ENCODE measurements at regions not wholly inside any gene's neighbourhood (a gene's known extent, or its start where the extent isn't known, plus 50 kb on each side); places are given as distances from the start of the nearest gene placed in this dataset.

DNA sequence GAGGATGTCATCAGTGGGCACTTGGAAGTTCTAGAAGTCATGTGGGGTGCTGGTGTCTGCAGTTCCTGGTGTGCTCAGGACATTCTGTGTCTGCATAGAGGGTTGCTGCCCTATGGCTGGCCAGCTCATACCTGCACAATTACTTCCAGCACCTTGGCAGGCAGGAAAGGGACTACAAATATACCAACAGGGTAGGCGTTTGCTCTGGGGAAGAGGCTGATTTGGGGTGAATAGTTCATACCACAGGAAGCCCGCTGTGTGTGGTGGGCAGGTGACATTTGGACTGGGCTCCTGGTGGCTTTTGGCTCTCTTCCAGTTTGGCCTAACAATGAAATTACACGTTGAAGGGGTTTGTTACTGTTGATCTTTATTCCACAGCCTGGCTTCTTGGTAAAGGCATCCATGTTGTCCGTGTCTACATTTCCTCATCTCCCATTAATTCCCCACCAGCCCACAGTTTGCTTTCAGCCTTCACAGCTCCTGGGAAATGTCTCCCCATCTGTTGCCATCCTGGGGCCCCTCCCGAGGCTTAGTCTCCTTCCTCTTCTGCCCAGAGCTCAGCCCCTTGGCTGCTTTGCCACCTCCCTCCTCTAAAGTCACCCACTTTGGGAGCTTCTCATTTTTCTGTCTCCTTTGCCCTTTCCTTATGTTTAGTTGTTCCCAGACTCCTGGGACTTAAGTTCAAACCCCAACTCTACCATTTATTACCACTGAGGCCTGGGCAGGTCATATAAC is 88.1 kb downstream of the RSPH3 start:
- DNase-seq (ENCODE audit: low read depth), result no peak

GRCh38 chr6:158910484-158911440 is 89.2 kb downstream of the RSPH3 start:
- H3K4me3 ChIP-seq (ENCODE audit: low read depth, low read length), result no peak overlapping the region
- TF ChIP-seq POLR2A (IDR thresholded peaks at IDR 0.05; ENCODE audit: extremely low read depth, insufficient read length), result no peak
- TF ChIP-seq, protein P1, sequence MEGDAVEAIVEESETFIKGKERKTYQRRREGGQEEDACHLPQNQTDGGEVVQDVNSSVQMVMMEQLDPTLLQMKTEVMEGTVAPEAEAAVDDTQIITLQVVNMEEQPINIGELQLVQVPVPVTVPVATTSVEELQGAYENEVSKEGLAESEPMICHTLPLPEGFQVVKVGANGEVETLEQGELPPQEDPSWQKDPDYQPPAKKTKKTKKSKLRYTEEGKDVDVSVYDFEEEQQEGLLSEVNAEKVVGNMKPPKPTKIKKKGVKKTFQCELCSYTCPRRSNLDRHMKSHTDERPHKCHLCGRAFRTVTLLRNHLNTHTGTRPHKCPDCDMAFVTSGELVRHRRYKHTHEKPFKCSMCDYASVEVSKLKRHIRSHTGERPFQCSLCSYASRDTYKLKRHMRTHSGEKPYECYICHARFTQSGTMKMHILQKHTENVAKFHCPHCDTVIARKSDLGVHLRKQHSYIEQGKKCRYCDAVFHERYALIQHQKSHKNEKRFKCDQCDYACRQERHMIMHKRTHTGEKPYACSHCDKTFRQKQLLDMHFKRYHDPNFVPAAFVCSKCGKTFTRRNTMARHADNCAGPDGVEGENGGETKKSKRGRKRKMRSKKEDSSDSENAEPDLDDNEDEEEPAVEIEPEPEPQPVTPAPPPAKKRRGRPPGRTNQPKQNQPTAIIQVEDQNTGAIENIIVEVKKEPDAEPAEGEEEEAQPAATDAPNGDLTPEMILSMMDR (IDR thresholded peaks at IDR 0.05; ENCODE audit: low read depth, low read length), result no peak
- no peak for TF ChIP-seq MYC (IDR thresholded peaks at IDR 0.05; ENCODE audit: low read depth, low read length)
- no peak for TF ChIP-seq MAX (IDR thresholded peaks at IDR 0.05; ENCODE audit: low read depth, low read length)
- DNase-seq (ENCODE audit: low read depth), result no peak

More for the DNA sequence above, 88.1 kb downstream of the RSPH3 start:
- TF ChIP-seq POLR2A (IDR thresholded peaks at IDR 0.05; ENCODE audit: extremely low read depth, insufficient read length) (no peak), MYC (IDR thresholded peaks at IDR 0.05; ENCODE audit: low read depth, low read length) (no peak)
- H3K4me3 ChIP-seq (ENCODE audit: low read depth, low read length), result no peak overlapping the region

- TF ChIP-seq MAX (IDR thresholded peaks at IDR 0.05; ENCODE audit: low read depth, low read length) (no peak), POLR2A (IDR thresholded peaks at IDR 0.05; ENCODE audit: extremely low read depth, insufficient read length) (no peak)
- no peak for DNase-seq (ENCODE audit: low read depth)
- no peak overlapping the region for H3K4me3 ChIP-seq (ENCODE audit: low read depth, low read length)
These were observed 90.1 kb downstream of the RSPH3 start for GRCh38 chr6:158909938-158910337.

GRCh38 chr6:158908606-158909005 is 89.4 kb upstream of the EZR start:
- H3K4me3 ChIP-seq (ENCODE audit: low read depth, low read length), result no peak overlapping the region
- TF ChIP-seq MYC (IDR thresholded peaks at IDR 0.05; ENCODE audit: low read depth, low read length) (no peak), POLR2A (IDR thresholded peaks at IDR 0.05; ENCODE audit: extremely low read depth, insufficient read length) (no peak), MAX (IDR thresholded peaks at IDR 0.05; ENCODE audit: low read depth, low read length) (no peak)
- TF ChIP-seq, protein P1 (IDR thresholded peaks at IDR 0.05; ENCODE audit: low read depth, low read length), result no peak
- no peak for DNase-seq (ENCODE audit: low read depth)

GRCh38 chr6:158907931-158908330 is 88.8 kb upstream of the EZR start:
- no peak for DNase-seq (ENCODE audit: low read depth)
- H3K4me3 ChIP-seq (ENCODE audit: low read depth, low read length), result no peak overlapping the region
- TF ChIP-seq MAX (IDR thresholded peaks at IDR 0.05; ENCODE audit: low read depth, low read length) (no peak), MYC (IDR thresholded peaks at IDR 0.05; ENCODE audit: low read depth, low read length) (no peak), POLR2A (IDR thresholded peaks at IDR 0.05; ENCODE audit: extremely low read depth, insufficient read length) (no peak)
- TF ChIP-seq, protein P1 (IDR thresholded peaks at IDR 0.05; ENCODE audit: low read depth, low read length), result no peak

- no peak overlapping the region for H3K4me3 ChIP-seq (ENCODE audit: low read depth, low read length)
- no peak for DNase-seq (ENCODE audit: low read depth)
- TF ChIP-seq MYC (IDR thresholded peaks at IDR 0.05; ENCODE audit: low read depth, low read length) (no peak), POLR2A (IDR thresholded peaks at IDR 0.05; ENCODE audit: extremely low read depth, insufficient read length) (no peak), MAX (IDR thresholded peaks at IDR 0.05; ENCODE audit: low read depth, low read length) (no peak)
- TF ChIP-seq, protein P1 (IDR thresholded peaks at IDR 0.05; ENCODE audit: low read depth, low read length), result no peak
These were observed 87.8 kb upstream of the EZR start for GRCh38 chr6:158906926-158907325.
